Vagina (tissue), 2 donors: ENCODE measurements at regions not wholly inside any gene's neighbourhood (a gene's known extent, or its start where the extent isn't known, plus 50 kb on each side); places are given as distances from the start of the nearest gene placed in this dataset.

Source experiments
- DNase-seq, 2 donors: peaks; one replicate each; pipeline ENCODE4 v3.0.0-alpha.2; 2017; ENCODE audit errors: extremely low spot score in 2 of 2
- H3K27ac ChIP-seq: fragments of 200-600 bp; sonication (generic); one replicate; pipeline ENCODE4 v1.5.1; 2019
- H3K27me3 ChIP-seq: fragments of 200-600 bp; sonication (generic); one replicate; pipeline ENCODE4 v1.5.1; 2019
- H3K36me3 ChIP-seq, 2 donors: fragments of 200-600 bp; sonication (generic); one replicate each; pipeline ENCODE4 v1.5.1; 2017 to 2019
- H3K4me1 ChIP-seq: fragments of 200-600 bp; sonication (generic); one replicate; pipeline ENCODE4 v1.5.1; 2019
- H3K4me3 ChIP-seq, 2 donors: fragments of 200-600 bp; sonication (generic); 1 replicate in 1 of 2; 2 replicates in 1 of 2; pipeline ENCODE4 v1.5.1; 2016 to 2019
- H3K9me3 ChIP-seq: fragments of 200-600 bp; sonication (generic); one replicate; pipeline ENCODE4 v1.5.1; 2019
- POLR2A ChIP-seq, 2 donors: fragments of 450-650 bp; IDR thresholded peaks; one replicate each; pipeline ENCODE4 v1.6.1; 2017; ENCODE audit warnings: antibody characterized with exemption in 2 of 2, mild to moderate bottlenecking in 2 of 2, moderate library complexity in 2 of 2
- POLR2AphosphoS5 ChIP-seq, 2 donors: sonication (generic); formaldehyde crosslinking; IDR thresholded peaks; one replicate each; pipeline ENCODE4 v1.9.0; 2017; ENCODE audit warnings: antibody characterized with exemption in 2 of 2, mild to moderate bottlenecking in 2 of 2, low read depth in 1 of 2; ENCODE audit not compliant: insufficient read depth in 1 of 2
- intact Hi-C: fragments of 100-400 bp; cut with DNase I; formaldehyde crosslinking; loops from one replicate; pipeline ENCODE4 v1.15.1; 2023
- TF ChIP-seq, protein P1 (sequence below), 3 experiments: fragments of 450-650 bp in 2 of 3; fragments of 200-600 bp in 1 of 3; sonication (generic) in 1 of 3; IDR thresholded peaks; one replicate each; pipeline ENCODE4 v1.5.1; 2017 to 2019; ENCODE audit warnings: antibody characterized with exemption in 3 of 3, mild to moderate bottlenecking in 2 of 3, moderate library complexity in 2 of 3

DNA sequence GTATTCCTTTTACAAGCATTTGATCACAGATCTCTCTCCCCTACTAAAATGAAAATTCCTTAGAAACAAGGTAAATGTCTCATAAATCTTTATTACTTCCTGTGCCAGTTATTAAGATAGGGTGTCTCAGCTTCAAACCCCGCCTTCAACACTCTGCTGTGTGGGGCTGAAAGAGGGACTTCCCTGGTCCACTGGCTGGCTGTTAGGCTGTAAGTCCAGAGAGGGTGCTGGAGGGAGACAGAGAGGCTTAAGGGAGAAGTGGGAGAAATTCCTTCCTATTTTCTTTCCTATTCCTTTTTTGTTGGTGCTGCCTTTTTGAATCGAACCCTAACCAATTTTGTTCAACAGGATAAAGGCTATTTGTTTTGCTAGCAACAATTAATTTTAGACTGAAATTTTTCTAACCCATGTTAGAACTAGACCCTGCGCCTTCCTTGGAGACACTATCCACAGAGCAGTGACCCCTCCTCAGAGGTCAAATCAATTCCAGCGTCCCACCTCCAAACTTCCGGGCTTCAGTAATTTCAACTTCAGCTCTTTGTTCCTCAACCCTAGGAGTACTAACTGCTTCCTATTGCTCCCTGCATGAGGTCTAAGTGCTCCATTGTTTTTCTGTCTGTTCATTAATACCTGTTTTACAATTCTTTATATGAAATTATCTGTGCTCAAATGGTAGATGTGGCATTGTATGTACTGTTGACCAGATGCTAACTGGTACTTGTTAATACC lies 207.5 kb upstream of the OPRM1 start:
- H3K27ac ChIP-seq: no peak overlapping the region
- no peak for DNase-seq
- intact Hi-C loops: no loop called here
- no peaks in the 10 kb centered on the region for H3K4me1 ChIP-seq
- H3K9me3 ChIP-seq: no peaks in the 10 kb centered on the region
- TF ChIP-seq POLR2A (IDR thresholded peaks at IDR 0.05) (no peak), POLR2AphosphoS5 (IDR thresholded peaks at IDR 0.05; ENCODE audit: insufficient read depth in 1 of 2, low read depth in 1 of 2) (no peak)
- TF ChIP-seq, protein P1, sequence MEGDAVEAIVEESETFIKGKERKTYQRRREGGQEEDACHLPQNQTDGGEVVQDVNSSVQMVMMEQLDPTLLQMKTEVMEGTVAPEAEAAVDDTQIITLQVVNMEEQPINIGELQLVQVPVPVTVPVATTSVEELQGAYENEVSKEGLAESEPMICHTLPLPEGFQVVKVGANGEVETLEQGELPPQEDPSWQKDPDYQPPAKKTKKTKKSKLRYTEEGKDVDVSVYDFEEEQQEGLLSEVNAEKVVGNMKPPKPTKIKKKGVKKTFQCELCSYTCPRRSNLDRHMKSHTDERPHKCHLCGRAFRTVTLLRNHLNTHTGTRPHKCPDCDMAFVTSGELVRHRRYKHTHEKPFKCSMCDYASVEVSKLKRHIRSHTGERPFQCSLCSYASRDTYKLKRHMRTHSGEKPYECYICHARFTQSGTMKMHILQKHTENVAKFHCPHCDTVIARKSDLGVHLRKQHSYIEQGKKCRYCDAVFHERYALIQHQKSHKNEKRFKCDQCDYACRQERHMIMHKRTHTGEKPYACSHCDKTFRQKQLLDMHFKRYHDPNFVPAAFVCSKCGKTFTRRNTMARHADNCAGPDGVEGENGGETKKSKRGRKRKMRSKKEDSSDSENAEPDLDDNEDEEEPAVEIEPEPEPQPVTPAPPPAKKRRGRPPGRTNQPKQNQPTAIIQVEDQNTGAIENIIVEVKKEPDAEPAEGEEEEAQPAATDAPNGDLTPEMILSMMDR (IDR thresholded peaks at IDR 0.05): no peak
- H3K27me3 ChIP-seq: no peaks in the 10 kb centered on the region
- no peaks in the 10 kb centered on the region for H3K36me3 ChIP-seq
- no peak overlapping the region for H3K4me3 ChIP-seq

DNA sequence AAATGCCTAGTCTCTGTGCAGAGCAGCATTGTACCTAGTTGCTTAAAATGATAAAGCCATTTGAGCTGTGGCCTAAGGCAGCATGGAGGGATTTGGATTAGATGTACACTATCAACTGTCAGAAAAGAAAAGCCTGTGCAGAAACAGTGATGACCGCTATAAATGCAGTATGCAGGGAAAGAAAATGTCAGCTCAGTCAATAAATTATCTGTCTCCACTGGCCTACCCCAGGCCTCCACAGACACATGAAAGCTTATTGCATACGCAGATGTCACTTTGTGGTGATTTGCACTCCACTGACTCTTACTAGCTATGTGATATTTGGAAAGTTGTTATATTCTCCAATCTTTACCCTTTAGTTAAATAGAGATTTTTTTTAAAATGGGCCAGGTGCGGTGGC lies 221.9 kb upstream of the OPRM1 start:
- H3K27me3 ChIP-seq: no peaks in the 10 kb centered on the region
- no peak for DNase-seq
- H3K9me3 ChIP-seq: no peaks in the 10 kb centered on the region
- TF ChIP-seq, protein P1 (IDR thresholded peaks at IDR 0.05): no peak
- TF ChIP-seq POLR2A (IDR thresholded peaks at IDR 0.05): no peak
- no peak for TF ChIP-seq POLR2AphosphoS5 (IDR thresholded peaks at IDR 0.05; ENCODE audit: insufficient read depth in 1 of 2, low read depth in 1 of 2)
- no peaks in the 10 kb centered on the region for H3K36me3 ChIP-seq
- H3K27ac ChIP-seq: no peak overlapping the region
- no peaks in the 10 kb centered on the region for H3K4me1 ChIP-seq
- intact Hi-C loops: no loop called here
- H3K4me3 ChIP-seq: no peak overlapping the region

DNA sequence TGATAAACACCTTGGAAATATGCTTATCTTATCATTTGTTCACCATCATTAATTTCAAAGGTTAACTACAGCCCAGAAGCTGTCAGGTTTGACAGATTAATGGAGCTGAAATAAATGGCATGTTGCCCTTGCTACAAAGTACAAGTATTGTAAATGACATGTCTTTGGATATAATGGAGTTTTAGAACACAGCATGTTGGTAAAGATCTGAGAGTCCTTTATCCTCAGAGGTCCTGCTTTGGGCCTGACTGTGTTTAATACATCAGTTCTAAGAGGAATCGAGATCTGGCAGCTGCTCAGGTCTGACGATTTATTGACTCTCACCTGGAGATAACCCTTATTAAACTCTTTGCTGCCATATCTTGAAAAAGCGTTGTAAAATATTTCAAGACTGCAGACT lies 222.7 kb upstream of the OPRM1 start:
- DNase-seq: no peak
- TF ChIP-seq POLR2A (IDR thresholded peaks at IDR 0.05) (no peak), POLR2AphosphoS5 (IDR thresholded peaks at IDR 0.05; ENCODE audit: insufficient read depth in 1 of 2, low read depth in 1 of 2) (no peak)
- TF ChIP-seq, protein P1 (IDR thresholded peaks at IDR 0.05): no peak
- Histone ChIP-seq H3K4me1 (no peaks in the 10 kb centered on the region), H3K36me3 (no peaks in the 10 kb centered on the region), H3K9me3 (no peaks in the 10 kb centered on the region), H3K4me3 (no peak overlapping the region), H3K27ac (no peak overlapping the region), H3K27me3 (no peaks in the 10 kb centered on the region)
- intact Hi-C loops: no loop called here

GRCh38 chr6:153814136-153814535 lies 224.9 kb upstream of the OPRM1 start:
- no peaks in the 10 kb centered on the region for H3K27me3 ChIP-seq
- no peak overlapping the region for H3K4me3 ChIP-seq
- H3K36me3 ChIP-seq: no peaks in the 10 kb centered on the region
- intact Hi-C loops: no loop called here
- DNase-seq: no peak
- H3K27ac ChIP-seq: no peak overlapping the region
- no peak for TF ChIP-seq POLR2A (IDR thresholded peaks at IDR 0.05)
- no peaks in the 10 kb centered on the region for H3K4me1 ChIP-seq
- H3K9me3 ChIP-seq: no peaks in the 10 kb centered on the region

DNA sequence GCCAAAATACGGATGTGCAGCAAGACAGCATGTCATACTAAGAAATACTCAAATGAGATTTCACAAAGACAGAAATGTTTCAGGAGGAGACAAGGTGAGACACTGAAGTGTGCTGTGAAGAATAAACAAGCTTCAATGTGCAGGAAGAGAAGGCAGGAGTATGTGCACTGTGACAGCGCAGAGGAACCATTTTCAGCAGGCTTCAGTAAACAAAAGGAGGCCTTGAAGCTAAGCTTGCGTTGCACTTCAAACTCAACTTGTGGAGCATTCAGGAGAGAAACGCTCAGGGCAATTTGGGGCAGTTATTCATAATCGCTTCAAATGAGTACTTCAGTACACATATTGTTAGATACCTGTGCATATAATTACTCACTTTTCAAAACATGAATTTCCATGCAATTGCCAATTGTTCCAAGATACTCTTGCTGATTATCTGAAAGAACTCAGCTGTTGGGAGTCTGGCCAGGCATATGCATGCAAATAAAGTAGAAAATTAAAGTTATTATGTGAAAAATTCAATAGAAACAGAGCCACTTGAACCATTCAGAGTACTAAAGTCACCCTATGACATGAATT lies 234.2 kb upstream of the OPRM1 start:
- Histone ChIP-seq H3K27me3 (no peaks in the 10 kb centered on the region), H3K4me3 (no peak overlapping the region), H3K9me3 (no peaks in the 10 kb centered on the region), H3K4me1 (no peaks in the 10 kb centered on the region), H3K27ac (no peak overlapping the region), H3K36me3 (no peaks in the 10 kb centered on the region)
- intact Hi-C loops: no loop called here
- no peak for DNase-seq
- TF ChIP-seq POLR2AphosphoS5 (IDR thresholded peaks at IDR 0.05; ENCODE audit: insufficient read depth in 1 of 2, low read depth in 1 of 2) (no peak), POLR2A (IDR thresholded peaks at IDR 0.05) (no peak)
- TF ChIP-seq, protein P1 (IDR thresholded peaks at IDR 0.05): no peak
